HCT116 (cell line): ENCODE measurements at regions not wholly inside any gene's neighbourhood (a gene's known extent, or its start where the extent isn't known, plus 50 kb on each side); places are given as distances from the start of the nearest gene placed in this dataset.

Experiments
- ATAC-seq: fragments of 200-7000 bp; cut with Tn5 transposase; 2 replicates; pipeline ENCODE4 v1.9.1; 2020; ENCODE audit warnings: mild to moderate bottlenecking, moderate library complexity
- BruUV-seq: library from RNA; stranded (reverse); fragments of 400-500 nt; replicated peaks from 2 replicates; lab custom pipeline; 2021; lab: Mats Ljungman, UMichigan
- CTCF ChIA-PET: fragments of 300-600 bp; sonication (Branson Sonifier 250); formaldehyde crosslinking; loops from one replicate; lab custom pipeline; 2021; ENCODE audit warnings: antibody characterized with exemption; lab: Charles Lee
- POLR2A ChIA-PET: fragments of 300-600, 350-600 bp; sonication (Branson Sonifier 250); formaldehyde crosslinking; loops from one replicate; lab custom pipeline; 2021; ENCODE audit warnings: antibody characterized with exemption; lab: Charles Lee
- RAD21 ChIA-PET, 2 experiments: fragments of 300-600 bp; sonication (Branson Sonifier 250); formaldehyde crosslinking; loops; one replicate each; lab custom pipeline; 2023; ENCODE audit warnings: low total read pairs in 2 of 2; ENCODE audit not compliant: uncharacterized antibody in 2 of 2, unreplicated experiment in 2 of 2, low non-redundant PET in 1 of 2; lab: Charles Lee
- DNase-seq: peaks from one replicate; pipeline ENCODE4 v3.0.0-alpha.2; 2010; ENCODE audit warnings: low read depth, low spot score
- H2AFZ ChIP-seq: fragments of 200-600 bp; shearing (Covaris generic), sonication (generic); 2 replicates; pipeline ENCODE4 v1.6.1; 2017; ENCODE audit warnings: low read depth, mixed run types, mixed read lengths, antibody characterized with exemption, low read length; ENCODE audit not compliant: poor library complexity, severe bottlenecking
- H3K27ac ChIP-seq: 2 replicates; pipeline ENCODE4 v1.5.1; 2012; ENCODE audit warnings: low read depth, low read length
- H3K27me3 ChIP-seq: fragments of 200-600 bp; sonication (generic); 2 replicates; pipeline ENCODE4 v1.6.1; 2016; ENCODE audit warnings: mixed run types, low read length, mixed read lengths; ENCODE audit not compliant: insufficient read depth
- H3K36me3 ChIP-seq, 2 experiments: fragments of 200-500 bp in 1 of 2; fragments of 200-600 bp in 1 of 2; sonication (Bioruptor generic) in 1 of 2; sonication (generic) in 1 of 2; 2 replicates each; pipeline versions ENCODE4 v1.5.1 to v1.6.1; 2014 to 2016; ENCODE audit warnings: low read length in 2 of 2, inconsistent platforms in 1 of 2, mixed read lengths in 1 of 2, mixed run types in 1 of 2; ENCODE audit not compliant: insufficient read depth in 2 of 2, control insufficient read depth in 1 of 2
- H3K4me1 ChIP-seq, 2 experiments: fragments of 200-600 bp in 1 of 2; sonication (generic) in 1 of 2; 2 replicates each; pipeline versions ENCODE4 v1.5.1 to v1.6.1; 2012 to 2017; ENCODE audit warnings: low read length in 2 of 2, inconsistent platforms in 1 of 2, mild to moderate bottlenecking in 1 of 2, mixed read lengths in 1 of 2, mixed run types in 1 of 2, moderate library complexity in 1 of 2; ENCODE audit not compliant: insufficient read depth in 2 of 2, control insufficient read depth in 1 of 2
- H3K4me2 ChIP-seq: fragments of 200-600 bp; sonication (generic); 2 replicates; pipeline ENCODE4 v1.6.1; 2017; ENCODE audit warnings: mixed run types, low read length, mixed read lengths
- H3K4me3 ChIP-seq, 2 experiments: fragments of 200-600 bp in 1 of 2; sonication (generic) in 1 of 2; replicated peaks in 1 of 2; 2 replicates each; pipeline ENCODE4 v1.5.1; 2011 to 2016; ENCODE audit warnings: low read length in 2 of 2, control low read depth in 1 of 2, low read depth in 1 of 2, mild to moderate bottlenecking in 1 of 2, mixed read lengths in 1 of 2, mixed run types in 1 of 2
- H3K79me2 ChIP-seq: fragments of 200-600 bp; sonication (generic); 2 replicates; pipeline ENCODE4 v1.6.1; 2017; ENCODE audit warnings: mild to moderate bottlenecking, mixed run types, low read length, moderate library complexity, mixed read lengths; ENCODE audit not compliant: insufficient read depth
- H3K9ac ChIP-seq: fragments of 200-600 bp; sonication (generic); 2 replicates; pipeline ENCODE4 v1.6.1; 2016; ENCODE audit warnings: low read length, mixed read lengths
- H3K9me2 ChIP-seq: fragments of 200-600 bp; sonication (generic), shearing (Covaris generic); 2 replicates; pipeline ENCODE4 v1.6.1; 2017; ENCODE audit warnings: mixed run types, mild to moderate bottlenecking, moderate library complexity; ENCODE audit not compliant: insufficient read depth
- H3K9me3 ChIP-seq, 2 experiments: fragments of 200-500 bp in 1 of 2; fragments of 200-600 bp in 1 of 2; sonication (Bioruptor generic) in 1 of 2; sonication (generic) in 1 of 2; 2 replicates each; pipeline ENCODE4 v1.6.1; 2014 to 2017; ENCODE audit warnings: low read length in 2 of 2, mixed read lengths in 2 of 2, inconsistent platforms in 1 of 2, low read depth in 1 of 2, mild to moderate bottlenecking in 1 of 2, mixed run types in 1 of 2, moderate library complexity in 1 of 2; ENCODE audit not compliant: control insufficient read depth in 1 of 2, insufficient read depth in 1 of 2
- H4K20me1 ChIP-seq: fragments of 200-600 bp; sonication (generic), shearing (Covaris generic); 2 replicates; pipeline ENCODE4 v1.6.1; 2017; ENCODE audit warnings: mixed run types, mild to moderate bottlenecking, moderate library complexity; ENCODE audit not compliant: insufficient read depth
- ATF3 ChIP-seq: IDR thresholded peaks from 2 replicates; pipeline ENCODE4 v1.6.1; 2012
- ELF1 ChIP-seq: IDR thresholded peaks from 2 replicates; pipeline ENCODE4 v1.6.1; 2012; ENCODE audit warnings: low read depth, borderline replicate concordance
- EZH2 ChIP-seq: fragments of 200-600 bp; sonication (generic); IDR thresholded peaks from 2 replicates; pipeline ENCODE4 v1.6.1; 2017; ENCODE audit warnings: antibody characterized with exemption, mixed run types
- EZH2phosphoT487 ChIP-seq: fragments of 200-600 bp; IDR thresholded peaks from 2 replicates; pipeline ENCODE4 v1.6.1; 2018; ENCODE audit warnings: antibody characterized with exemption, borderline replicate concordance
- FOSL1 ChIP-seq: IDR thresholded peaks from 2 replicates; pipeline ENCODE4 v1.6.1; 2012; ENCODE audit warnings: low read depth
- JUND ChIP-seq: IDR thresholded peaks from 2 replicates; pipeline ENCODE4 v1.6.1; 2012
- POLR2A ChIP-seq: IDR thresholded peaks from 2 replicates; pipeline ENCODE4 v1.7.0; 2011; ENCODE audit warnings: borderline replicate concordance; ENCODE audit not compliant: insufficient read depth, insufficient read length; ENCODE audit errors: extremely low read depth
- POLR2AphosphoS5 ChIP-seq: IDR thresholded peaks from 2 replicates; pipeline ENCODE4 v1.6.1; 2011; ENCODE audit warnings: mild to moderate bottlenecking, low read depth, low read length, moderate library complexity
- REST ChIP-seq: IDR thresholded peaks from 2 replicates; pipeline ENCODE4 v1.6.1; 2012; ENCODE audit warnings: low read depth
- TCF7L2 ChIP-seq: IDR thresholded peaks from 2 replicates; pipeline ENCODE4 v1.7.0; 2011; ENCODE audit warnings: borderline replicate concordance, inconsistent platforms; ENCODE audit not compliant: insufficient read depth, insufficient read length; ENCODE audit errors: extremely low read depth
- ZNF274 ChIP-seq: fragments of 200-500 bp; sonication (Bioruptor generic); IDR thresholded peaks from 2 replicates; pipeline ENCODE4 v1.6.1; 2014; ENCODE audit warnings: mild to moderate bottlenecking, low read depth, low read length, inconsistent platforms
- intact Hi-C: fragments of 100-400 bp; cut with micrococcal nuclease; formaldehyde crosslinking; loops from 2 replicates; pipeline ENCODE4 v1.10.0; 2022

GRCh38 chr2:186407611-186408010 is 78.4 kb upstream of the ZC3H15 start:
- DNase-seq (no peak), ATAC-seq (no peak)
- ChIA-PET RAD21 (no interaction called here), CTCF (no interaction called here), POLR2A (no interaction called here)
- Histone ChIP-seq H3K4me2 (no peak overlapping the region), H3K9me3 (no peaks in the 10 kb centered on the region), H3K9ac (no peak overlapping the region), H4K20me1 (no peaks in the 10 kb centered on the region), H3K36me3 (no peaks in the 10 kb centered on the region), H3K4me1 (no peaks in the 10 kb centered on the region), H3K9me2 (no peaks in the 10 kb centered on the region), H3K4me3 (no peak overlapping the region), H2AFZ (no peak overlapping the region), H3K27ac (no peak overlapping the region), H3K79me2 (no peaks in the 10 kb centered on the region), H3K27me3 (no peaks in the 10 kb centered on the region)
- intact Hi-C loops, result no loop called here
- TF ChIP-seq ATF3 (no peak), JUND (no peak), POLR2AphosphoS5 (no peak), EZH2phosphoT487 (no peak), TCF7L2 (no peak), FOSL1 (no peak), POLR2A (no peak), ZNF274 (no peak), REST (no peak), ELF1 (no peak), EZH2 (no peak)
- BruUV-seq, result no TSS peak
